ENCODE measurements at regions not wholly inside any gene's neighbourhood (a gene's known extent, or its start where the extent isn't known, plus 50 kb on each side); places are given as distances from the start of the nearest gene placed in this dataset.

GRCh38 chr15:38168467-38169070 is 84.1 kb upstream of the SPRED1 start (continued):
- TF ChIP-seq E2F6 (IDR thresholded peaks at IDR 0.05) (no peak), CBX5 (IDR thresholded peaks at IDR 0.05; ENCODE audit: low read depth, low read length) (no peak), RNF2 (IDR thresholded peaks at IDR 0.05; ENCODE audit: borderline replicate concordance, low read depth, low read length, missing control alignments, poor library complexity, severe bottlenecking) (no peak), TEAD4 (IDR thresholded peaks at IDR 0.05; ENCODE audit: low read depth, low read length) (no peak), GABPA (IDR thresholded peaks at IDR 0.05; ENCODE audit: borderline replicate concordance, insufficient read depth, low read length) (no peak), ZNF274 (IDR thresholded peaks at IDR 0.05; ENCODE audit: borderline replicate concordance, extremely low read depth, low read length) (no peak), HDAC2 (IDR thresholded peaks at IDR 0.05; ENCODE audit: borderline replicate concordance in 1 of 2, low read depth in 2 of 2, low read length in 2 of 2) (no peak), HDAC6 (IDR thresholded peaks at IDR 0.05; ENCODE audit: low read depth, low read length) (no peak), MAX (IDR thresholded peaks at IDR 0.05) (no peak)
